Neural cell (in vitro differentiated cells): ENCODE measurements at regions not wholly inside any gene's neighbourhood (a gene's known extent, or its start where the extent isn't known, plus 50 kb on each side); places are given as distances from the start of the nearest gene placed in this dataset.
"Not testable (repeated sequence)": the region's sequence is repeated elsewhere in the genome, so short reads cannot be mapped to it uniquely, and the experiment has no call there.

ENCODE experiments used
- H2AFZ ChIP-seq: fragments of 200-600, 300-800 bp; sonication (generic), shearing (Covaris generic); 2 replicates; pipeline ENCODE4 v1.6.0; 2014; ENCODE audit warnings: low read depth, mild to moderate bottlenecking, antibody characterized with exemption, low read length, moderate library complexity
- H3F3A ChIP-seq: fragments of 200-600 bp; shearing (Covaris generic); 2 replicates; pipeline ENCODE4 v1.6.1; 2016; ENCODE audit warnings: mild to moderate bottlenecking, moderate library complexity, mixed read lengths, antibody characterized with exemption, low read length; ENCODE audit not compliant: insufficient read depth, poor library complexity, severe bottlenecking
- H3K27ac ChIP-seq: fragments of 200-600, 300-800 bp; sonication (generic), shearing (Covaris generic); 2 replicates; pipeline ENCODE4 v1.5.1; 2014; ENCODE audit warnings: mild to moderate bottlenecking, low read length, moderate library complexity
- H3K27me3 ChIP-seq: fragments of 300-800, 200-600 bp; sonication (generic), shearing (Covaris generic); 2 replicates; pipeline ENCODE4 v1.6.0; 2014; ENCODE audit warnings: mild to moderate bottlenecking, low read depth, low read length, moderate library complexity; ENCODE audit not compliant: insufficient read depth
- H3K36me3 ChIP-seq: fragments of 300-800, 200-600 bp; sonication (generic), shearing (Covaris generic); 2 replicates; pipeline ENCODE4 v1.5.1; 2014; ENCODE audit warnings: mild to moderate bottlenecking, antibody characterized with exemption, low read length, moderate library complexity; ENCODE audit not compliant: insufficient read depth
- H3K4me2 ChIP-seq: fragments of 300-800, 200-600 bp; sonication (generic), shearing (Covaris generic); 2 replicates; pipeline ENCODE4 v1.6.0; 2014; ENCODE audit warnings: mild to moderate bottlenecking, low read length
- H3K4me3 ChIP-seq: fragments of 300-800, 200-600 bp; sonication (generic), shearing (Covaris generic); 2 replicates; pipeline ENCODE4 v1.5.1; 2014; ENCODE audit warnings: mild to moderate bottlenecking, low read length, moderate library complexity
- H3K79me2 ChIP-seq: fragments of 200-600 bp; shearing (Covaris generic); replicated peaks from 2 replicates; pipeline ENCODE4 v1.6.0; 2014; ENCODE audit warnings: mild to moderate bottlenecking, low read length, moderate library complexity; ENCODE audit not compliant: insufficient read depth
- H3K9ac ChIP-seq: fragments of 300-800, 200-600 bp; sonication (generic), shearing (Covaris generic); 2 replicates; pipeline ENCODE4 v1.6.1; 2016; ENCODE audit warnings: mild to moderate bottlenecking, low read length, mixed read lengths
- H3K9me2 ChIP-seq: fragments of 200-600 bp; shearing (Covaris generic); 2 replicates; pipeline ENCODE4 v1.6.1; 2016; ENCODE audit warnings: mild to moderate bottlenecking, low read length, mixed read lengths; ENCODE audit not compliant: insufficient read depth
- H3K9me3 ChIP-seq: fragments of 200-600, 300-800 bp; sonication (generic), shearing (Covaris generic); 2 replicates; pipeline ENCODE4 v1.6.1; 2016; ENCODE audit warnings: mild to moderate bottlenecking, mixed run types, low read length, moderate library complexity, mixed read lengths
- H4K20me1 ChIP-seq: fragments of 200-600 bp; shearing (Covaris generic); 2 replicates; pipeline ENCODE4 v1.6.1; 2016; ENCODE audit warnings: mild to moderate bottlenecking, mixed run types; ENCODE audit not compliant: insufficient read depth
- CTCF ChIP-seq: fragments of 450-650 bp; IDR thresholded peaks from 2 replicates; pipeline ENCODE4 v1.5.1; 2014; ENCODE audit warnings: antibody characterized with exemption, mild to moderate bottlenecking, moderate library complexity; ENCODE audit not compliant: poor library complexity, severe bottlenecking
- EP300 ChIP-seq: fragments of 450-650 bp; conservative IDR thresholded peaks from 2 replicates; pipeline ENCODE4 v1.6.1; 2014; ENCODE audit warnings: antibody characterized with exemption, mild to moderate bottlenecking, moderate library complexity; ENCODE audit not compliant: poor library complexity, severe bottlenecking
- EZH2 ChIP-seq: fragments of 200-600, 300-800 bp; shearing (Covaris generic), sonication (generic); IDR thresholded peaks from 2 replicates; pipeline ENCODE4 v1.6.1; 2014; ENCODE audit warnings: antibody characterized with exemption, low read length, borderline replicate concordance, mild to moderate bottlenecking; ENCODE audit not compliant: insufficient read depth, poor library complexity, severe bottlenecking
- MXI1 ChIP-seq: fragments of 450-650 bp; conservative IDR thresholded peaks from 2 replicates; pipeline ENCODE4 v1.6.1; 2014; ENCODE audit warnings: antibody characterized with exemption, mild to moderate bottlenecking; ENCODE audit not compliant: poor library complexity, severe bottlenecking
- POLR2AphosphoS5 ChIP-seq: IDR thresholded peaks from 2 replicates; pipeline ENCODE4 v1.6.1; 2012
- RAD21 ChIP-seq: fragments of 450-650 bp; conservative IDR thresholded peaks from 2 replicates; pipeline ENCODE4 v1.6.1; 2014; ENCODE audit warnings: antibody characterized with exemption, mild to moderate bottlenecking, moderate library complexity
- REST ChIP-seq: IDR thresholded peaks from 2 replicates; pipeline ENCODE4 v1.6.1; 2012; ENCODE audit warnings: borderline replicate concordance
- SMC3 ChIP-seq: fragments of 450-650 bp; conservative IDR thresholded peaks from 2 replicates; pipeline ENCODE4 v1.6.1; 2014; ENCODE audit warnings: antibody characterized with exemption, mild to moderate bottlenecking, moderate library complexity; ENCODE audit not compliant: poor library complexity
- TAF1 ChIP-seq: IDR thresholded peaks from 2 replicates; pipeline ENCODE4 v1.6.1; 2012; ENCODE audit warnings: low read depth

DNA sequence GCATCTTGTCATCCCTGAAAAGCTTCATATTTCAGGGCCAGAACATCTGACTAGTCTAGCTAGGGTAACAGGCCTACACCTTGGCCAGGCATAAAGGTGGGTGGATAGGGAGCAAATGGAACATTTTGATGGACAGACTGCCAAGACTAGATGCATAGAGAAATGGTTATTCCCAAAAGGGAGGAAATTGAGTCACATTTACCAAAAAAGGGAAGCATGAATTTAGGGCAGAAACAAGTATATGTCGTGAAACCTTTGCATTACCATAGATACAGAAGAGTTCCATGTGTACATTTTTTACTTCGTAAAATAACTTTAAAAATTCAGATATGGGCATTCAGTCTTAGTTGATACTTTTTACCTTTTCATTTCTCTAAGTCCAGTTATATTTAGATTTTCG lies 101.3 kb upstream of the ZEB2 start:
- H4K20me1 ChIP-seq: no peaks in the 10 kb centered on the region
- H3K9me3 ChIP-seq: no peaks in the 10 kb centered on the region
- no peaks in the 10 kb centered on the region for H3K36me3 ChIP-seq
- H3F3A ChIP-seq: no peaks in the 10 kb centered on the region
- H3K9ac ChIP-seq: no peak overlapping the region
- H3K4me2 ChIP-seq: no peak overlapping the region
- no peak overlapping the region for H3K4me3 ChIP-seq
- H3K79me2 ChIP-seq: no peaks in the 10 kb centered on the region
- no peak overlapping the region for H2AFZ ChIP-seq
- no peaks in the 10 kb centered on the region for H3K9me2 ChIP-seq
- TF ChIP-seq EZH2 (no peak), TAF1 (no peak), RAD21 (no peak), SMC3 (no peak), CTCF (no peak), REST (no peak), MXI1 (no peak), EP300 (no peak), POLR2AphosphoS5 (no peak)
- H3K27ac ChIP-seq: no peak overlapping the region
- H3K27me3 ChIP-seq: no peaks in the 10 kb centered on the region

GRCh38 chr2:144619760-144620159 lies 99.8 kb upstream of the ZEB2 start:
- Histone ChIP-seq H3K4me3 (no peak overlapping the region), H3K4me2 (no peak overlapping the region), H3K27ac (no peak overlapping the region), H3K9me2 (no peaks in the 10 kb centered on the region), H3K36me3 (no peaks in the 10 kb centered on the region), H3F3A (no peaks in the 10 kb centered on the region), H3K27me3 (no peaks in the 10 kb centered on the region), H3K79me2 (no peaks in the 10 kb centered on the region), H2AFZ (no peak overlapping the region), H3K9ac (no peak overlapping the region), H4K20me1 (no peaks in the 10 kb centered on the region), H3K9me3 (no peaks in the 10 kb centered on the region)
- no peak for TF ChIP-seq MXI1
- TF ChIP-seq RAD21: no peak
- TF ChIP-seq CTCF: no peak
- TF ChIP-seq EP300: no peak
- TF ChIP-seq POLR2AphosphoS5: no peak
- no peak for TF ChIP-seq TAF1
- TF ChIP-seq REST: no peak
- TF ChIP-seq EZH2: no peak
- no peak for TF ChIP-seq SMC3

- not testable (repeated sequence) for H3K27me3 ChIP-seq, H3K27ac ChIP-seq, H3K9ac ChIP-seq, H3K36me3 ChIP-seq, H3K4me2 ChIP-seq, H3K79me2 ChIP-seq, H4K20me1 ChIP-seq, H3K9me2 ChIP-seq, H3K9me3 ChIP-seq, H2AFZ ChIP-seq, H3F3A ChIP-seq, H3K4me3 ChIP-seq
These were observed 97.3 kb upstream of the ZEB2 start for GRCh38 chr2:144617171-144617570.
